GM18868 (cell line): ENCODE measurements at regions not wholly inside any gene's neighbourhood (a gene's known extent, or its start where the extent isn't known, plus 50 kb on each side); places are given as distances from the start of the nearest gene placed in this dataset.
"Not testable (repeated sequence)": the region's sequence is repeated elsewhere in the genome, so short reads cannot be mapped to it uniquely, and the experiment has no call there.

Experiments used
- ATAC-seq: cut with Tn5 transposase; IDR thresholded peaks from one replicate; pipeline ENCODE4 v1.9.1; 2021; ENCODE audit warnings: mild to moderate bottlenecking, moderate library complexity; ENCODE audit not compliant: unreplicated experiment

DNA sequence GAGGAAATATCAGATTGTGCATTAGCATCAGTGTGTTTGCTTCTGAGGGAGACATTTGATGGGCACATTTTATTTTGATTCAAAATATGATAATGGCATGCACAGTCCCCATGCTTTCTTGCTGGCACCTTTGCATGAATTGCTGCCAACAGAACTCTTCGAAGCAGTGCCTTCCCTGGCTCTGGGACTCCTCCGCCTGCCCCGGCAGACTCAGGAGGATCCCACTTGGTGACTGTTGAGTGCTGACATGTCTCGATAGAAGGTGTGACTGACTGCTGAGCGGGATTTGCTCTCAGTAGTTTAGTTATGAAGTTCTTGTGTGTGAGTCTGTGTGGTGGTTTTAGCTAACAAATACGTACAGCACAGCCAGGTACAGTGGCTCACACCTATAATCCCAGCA lies 239.7 kb downstream of the FGF9 start:
- no peak for ATAC-seq

DNA sequence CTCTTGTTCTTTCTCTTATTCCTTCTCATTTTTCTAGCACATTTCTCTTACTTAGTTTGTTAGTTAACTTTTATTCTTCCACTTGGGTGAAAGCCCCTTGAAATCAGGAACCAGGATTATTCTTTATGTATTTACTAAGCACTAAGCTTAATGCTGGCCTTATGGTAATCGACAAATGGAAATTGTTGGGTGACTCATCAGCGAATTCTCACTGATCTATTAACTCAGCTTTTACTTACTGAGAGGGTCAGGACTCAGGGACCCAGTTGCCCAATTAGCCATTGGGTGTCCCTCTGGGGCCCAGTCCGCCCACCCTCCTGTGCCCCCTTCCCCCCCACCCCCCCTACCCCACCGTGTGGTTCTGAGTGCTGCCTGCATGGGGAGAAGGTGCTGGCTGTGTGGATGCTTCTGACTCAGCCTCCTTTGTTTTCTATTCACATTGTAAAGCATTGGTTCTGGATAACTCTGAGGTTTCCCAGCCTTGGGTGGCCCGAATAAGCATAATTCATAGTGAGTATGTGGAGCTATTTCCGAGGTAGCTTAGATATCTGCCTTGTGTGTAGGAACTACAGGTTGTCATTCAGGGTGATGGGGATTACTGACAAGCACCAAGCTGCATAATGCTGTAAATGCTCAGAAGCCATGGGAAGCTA lies 240.9 kb downstream of the FGF9 start:
- no peak for ATAC-seq

DNA sequence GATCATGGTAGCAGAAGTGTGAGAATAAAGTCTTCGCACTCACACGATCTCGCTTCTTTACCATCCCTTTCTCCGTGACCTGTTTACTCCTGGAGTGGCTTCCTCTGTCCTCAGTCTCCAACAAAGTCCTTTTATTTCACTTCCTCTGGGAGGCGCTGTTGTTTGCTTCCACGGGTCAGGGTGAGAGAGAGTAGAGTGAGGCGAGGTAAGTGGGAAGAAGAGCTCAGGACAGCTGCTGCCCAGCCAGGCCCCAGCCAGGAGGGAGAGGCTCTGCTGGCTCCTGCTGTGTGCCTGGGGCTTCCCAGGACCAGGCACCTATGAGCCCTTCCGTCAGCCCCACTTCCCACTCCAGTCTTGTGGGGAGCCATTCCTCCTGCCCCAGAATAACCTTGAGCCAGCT lies 242.1 kb downstream of the FGF9 start:
- no peak for ATAC-seq

DNA sequence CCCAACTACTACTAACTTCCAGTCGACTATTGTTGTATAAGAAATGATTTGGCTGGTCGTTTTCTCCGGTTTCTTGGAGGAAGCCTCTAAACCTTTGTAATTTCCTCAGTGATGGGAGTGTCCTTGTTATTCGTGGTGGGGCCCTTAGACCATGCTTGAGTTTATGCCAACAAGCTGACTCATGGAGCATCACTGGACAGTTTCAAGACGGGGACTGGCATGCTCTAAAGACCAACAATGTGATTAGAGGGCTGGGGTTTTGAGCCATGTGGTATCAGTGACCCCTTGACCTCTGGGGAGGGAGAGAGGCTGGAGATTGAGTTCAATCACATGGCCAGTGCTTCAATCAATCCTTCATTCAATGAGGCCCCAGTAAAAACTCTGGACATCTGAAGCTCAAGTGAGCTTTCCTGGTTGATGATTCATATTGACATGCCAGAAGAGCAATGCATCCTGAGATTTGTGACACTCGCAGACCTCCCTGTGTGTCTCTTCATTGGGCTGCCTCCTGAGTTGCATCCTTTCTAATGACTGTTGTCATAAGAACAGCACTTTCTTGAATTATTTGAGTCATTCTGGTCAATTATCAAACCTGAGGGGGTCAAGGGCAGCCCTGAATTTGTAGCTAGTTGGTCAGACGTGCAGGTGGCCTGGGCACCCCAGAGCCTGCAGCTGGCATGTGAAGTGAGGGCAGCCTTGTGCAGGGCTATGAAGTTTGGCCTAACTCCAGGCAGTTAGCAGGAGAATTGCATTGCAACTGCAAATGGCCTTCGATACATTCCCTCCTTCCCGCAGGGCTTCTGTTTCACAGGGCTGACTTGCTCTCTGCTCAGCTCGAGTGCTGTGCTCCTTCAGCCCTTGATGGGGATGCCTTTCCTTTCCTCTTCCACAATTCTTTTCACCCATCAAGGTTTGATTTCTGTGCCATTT lies 246.5 kb downstream of the FGF9 start:
- no peak for ATAC-seq

DNA sequence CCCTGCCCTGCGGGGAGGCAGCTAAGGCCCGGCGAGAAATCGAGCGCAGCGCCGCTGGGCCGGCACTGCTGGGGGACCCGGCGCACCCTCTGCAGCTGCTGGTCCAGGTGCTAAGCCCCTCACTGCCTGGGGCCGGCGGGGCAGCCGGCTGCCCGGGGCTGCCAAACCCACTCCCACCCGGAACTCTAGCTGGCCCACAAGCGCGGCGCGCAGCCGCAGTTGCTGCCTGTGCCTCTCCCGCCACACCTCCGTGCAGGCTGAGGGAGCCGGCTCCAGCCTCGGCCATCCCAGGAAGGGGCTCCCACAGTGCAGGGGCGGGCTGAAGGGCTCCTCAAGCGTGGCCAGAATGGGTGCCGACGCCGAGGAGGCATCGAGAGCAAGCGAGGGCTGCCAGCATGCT lies 249.9 kb downstream of the FGF9 start:
- ATAC-seq = not testable (repeated sequence)

DNA sequence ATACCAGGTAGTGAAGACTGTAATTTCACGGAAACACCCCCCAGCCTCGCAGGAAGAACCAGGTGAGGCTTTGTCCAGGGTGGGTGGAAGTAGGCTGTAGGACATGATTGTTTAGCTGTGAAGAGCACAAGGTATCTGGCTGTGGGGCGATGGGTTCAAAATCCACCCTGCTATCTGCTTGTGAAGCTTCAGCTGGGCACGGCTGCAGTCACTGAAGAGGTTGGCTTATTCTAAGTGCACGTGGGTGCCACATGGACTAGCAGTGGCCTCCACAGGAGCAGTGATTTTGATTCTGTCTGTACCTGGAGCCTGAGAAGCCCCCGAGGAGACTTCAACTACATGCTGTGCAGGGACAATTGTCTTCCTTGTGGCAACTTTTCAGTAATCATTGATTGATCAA lies 254.1 kb downstream of the FGF9 start:
- ATAC-seq = no peak

DNA sequence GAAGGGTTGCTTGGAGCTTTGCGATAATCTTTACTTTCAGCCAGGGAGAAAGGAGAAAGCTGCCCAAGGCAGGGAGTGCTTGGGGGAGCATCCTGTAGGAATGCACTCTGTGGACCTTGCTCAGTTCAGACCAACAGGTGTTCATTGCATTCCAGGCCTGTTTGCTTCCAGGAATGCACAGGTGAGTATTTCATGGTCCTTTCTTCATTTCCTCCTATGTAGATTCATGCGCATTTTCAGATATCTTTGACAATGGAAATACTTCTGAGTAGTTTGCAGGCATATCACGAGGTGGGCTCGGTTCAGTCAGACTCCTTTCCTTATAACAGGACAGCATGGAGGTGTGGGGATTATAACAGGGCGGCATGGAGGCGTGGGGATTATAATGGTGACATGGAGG lies 254.8 kb downstream of the FGF9 start:
- ATAC-seq = no peak

DNA sequence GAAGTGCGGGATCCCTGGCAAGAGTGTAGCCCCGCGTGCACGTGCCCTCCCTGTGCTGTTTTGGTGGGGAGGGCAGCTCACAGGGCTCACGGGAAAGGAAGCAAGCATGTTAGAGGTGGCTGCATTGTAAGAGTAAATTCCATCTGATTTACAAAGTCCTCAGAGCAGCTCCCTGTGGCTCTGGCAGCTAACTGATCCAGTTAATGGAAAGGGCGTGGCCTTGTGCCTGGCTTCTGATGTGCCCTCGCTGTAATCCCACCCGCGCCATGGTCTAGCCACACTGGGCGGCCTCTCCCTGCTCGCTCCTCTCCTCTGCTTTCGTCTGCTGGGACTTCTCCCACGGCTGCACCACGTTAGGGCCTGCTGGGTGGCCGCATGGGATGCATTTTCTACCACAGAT lies 258.5 kb downstream of the FGF9 start:
- no peak for ATAC-seq

DNA sequence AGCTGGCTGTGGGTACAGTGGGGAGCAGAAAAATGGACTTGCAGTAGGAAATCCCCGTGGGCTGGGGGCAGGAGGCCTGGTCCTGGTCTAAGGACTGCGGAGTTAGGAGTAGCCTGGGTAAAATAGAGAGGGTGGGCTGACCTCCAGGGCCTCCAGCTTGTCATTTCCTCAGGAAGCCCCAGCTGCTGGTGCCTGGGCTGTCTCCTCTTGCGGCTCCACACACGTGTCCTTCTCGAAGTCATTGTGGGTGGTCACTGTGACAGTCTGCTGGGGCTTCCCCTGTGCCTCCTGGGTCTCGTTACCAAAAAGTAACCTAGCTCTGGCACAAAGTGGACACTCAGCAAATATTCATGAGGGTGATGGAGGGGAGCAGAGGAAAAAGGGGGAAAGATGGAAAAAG lies 259.7 kb downstream of the FGF9 start:
- no peak for ATAC-seq

DNA sequence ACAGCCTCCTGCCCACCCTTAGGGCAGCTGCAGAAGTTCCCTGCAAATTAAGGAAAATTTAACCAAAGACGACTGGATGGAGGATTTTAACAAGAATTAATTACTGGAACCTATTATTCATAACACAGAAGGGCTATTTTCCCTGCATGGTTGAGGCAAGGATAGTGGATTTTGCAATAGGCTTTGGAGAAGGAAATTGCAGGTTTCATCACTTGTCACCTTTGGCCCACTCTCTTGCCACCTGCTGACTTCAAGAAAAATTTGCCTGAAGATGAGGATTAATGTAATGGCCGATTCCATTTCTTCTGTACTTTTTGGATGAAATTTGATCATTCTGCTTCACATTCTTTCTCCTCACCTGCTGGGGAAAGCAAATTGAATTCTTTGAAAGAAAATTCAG lies 261.7 kb downstream of the FGF9 start:
- ATAC-seq = no peak

DNA sequence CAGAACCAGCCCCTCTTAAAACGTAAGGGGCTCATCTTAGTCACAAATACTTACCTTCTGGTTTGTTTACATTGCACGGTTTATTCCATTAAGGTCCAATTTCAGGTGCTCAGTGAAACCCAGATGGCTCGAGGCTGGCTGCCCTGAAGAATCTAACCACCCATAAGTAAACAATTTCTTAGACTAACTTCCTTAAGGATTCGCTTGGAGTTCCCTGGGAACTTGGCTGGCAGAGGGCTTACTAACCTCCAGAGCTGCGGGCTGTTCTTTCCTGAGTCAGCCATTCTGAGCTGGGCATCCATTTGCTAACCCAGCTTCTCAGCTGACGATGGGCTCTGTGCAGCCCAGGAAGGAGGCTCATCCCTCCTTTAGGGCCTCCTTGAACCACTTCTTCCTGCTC lies 262.1 kb downstream of the FGF9 start:
- ATAC-seq = no peak

DNA sequence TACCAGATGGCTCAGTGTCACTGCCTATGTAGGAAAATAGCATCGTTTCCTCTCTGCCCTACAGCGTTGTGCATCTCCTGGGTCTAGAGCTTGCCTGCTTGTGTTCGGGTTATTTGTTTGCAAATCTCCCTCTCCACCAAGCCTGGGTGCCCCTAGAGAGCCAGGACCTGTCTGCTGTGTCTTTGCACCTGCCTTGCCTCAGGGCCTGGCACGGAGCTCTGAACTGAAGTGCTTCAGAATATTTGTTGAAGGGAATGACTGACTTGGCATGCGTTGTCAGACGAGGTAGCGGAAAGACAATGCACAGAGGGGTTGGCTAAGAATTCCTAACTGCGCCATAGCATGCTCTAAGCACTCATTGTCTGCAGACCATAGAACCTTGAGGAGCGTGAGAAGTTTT lies 263.4 kb downstream of the FGF9 start:
- ATAC-seq = no peak

DNA sequence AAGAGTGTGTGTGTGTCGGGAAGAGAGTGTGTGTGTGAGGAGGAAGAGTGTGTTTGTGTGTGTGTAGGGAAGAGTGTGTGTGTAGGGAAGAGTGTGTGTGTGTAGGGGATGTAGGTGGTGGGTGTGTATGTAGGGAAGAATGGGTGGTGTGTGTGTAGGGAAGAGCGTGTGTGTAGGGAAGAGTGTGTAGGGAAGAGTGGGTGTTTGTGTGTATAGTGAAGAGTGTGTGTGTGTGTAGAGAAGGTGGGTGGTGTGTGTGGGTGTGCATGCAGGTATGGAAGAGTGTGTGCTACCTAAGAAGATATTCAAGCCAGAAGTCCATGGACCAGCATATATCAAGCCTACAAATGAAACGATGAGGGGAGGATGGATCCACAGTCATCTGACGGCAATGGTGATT lies 265.8 kb downstream of the FGF9 start:
- ATAC-seq = no peak

DNA sequence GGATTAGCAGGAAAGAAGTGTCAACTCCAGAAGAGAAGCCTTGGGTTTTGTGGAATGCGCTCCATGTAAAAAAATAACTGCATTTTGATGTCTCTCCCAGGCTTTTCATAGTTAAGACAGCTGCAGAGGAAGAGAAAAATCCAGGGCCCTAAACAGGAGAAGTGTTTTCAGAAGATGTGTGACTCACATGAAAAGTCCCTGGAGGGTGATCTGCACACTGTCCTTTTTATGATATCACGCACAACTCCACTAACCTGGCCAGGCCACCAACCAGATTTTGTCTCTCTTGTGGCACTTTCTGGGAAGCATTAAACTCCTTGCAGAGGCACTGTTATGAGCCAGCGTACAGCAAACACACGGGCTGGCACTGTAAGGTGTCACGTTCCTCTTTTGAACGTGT lies 267.3 kb downstream of the FGF9 start:
- ATAC-seq = no peak

DNA sequence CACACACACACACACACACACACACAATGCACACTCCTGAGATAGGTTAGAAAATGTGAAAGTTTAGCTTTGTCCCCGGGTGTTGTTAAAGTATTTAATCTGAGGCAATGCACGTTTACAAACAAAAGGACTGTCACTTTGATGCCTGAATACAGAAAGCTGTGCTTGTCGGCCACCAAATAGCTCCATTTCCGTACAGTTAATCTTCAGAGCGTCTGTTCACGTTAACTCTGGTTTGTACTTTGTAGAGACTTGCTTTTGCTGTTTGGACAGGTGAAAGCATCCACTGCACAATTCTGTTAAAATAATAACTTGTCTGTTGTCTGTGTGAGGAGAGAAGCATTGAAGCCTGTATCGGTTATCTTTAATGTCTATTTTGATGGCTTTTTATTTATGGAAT lies 267.8 kb downstream of the FGF9 start:
- no peak for ATAC-seq

DNA sequence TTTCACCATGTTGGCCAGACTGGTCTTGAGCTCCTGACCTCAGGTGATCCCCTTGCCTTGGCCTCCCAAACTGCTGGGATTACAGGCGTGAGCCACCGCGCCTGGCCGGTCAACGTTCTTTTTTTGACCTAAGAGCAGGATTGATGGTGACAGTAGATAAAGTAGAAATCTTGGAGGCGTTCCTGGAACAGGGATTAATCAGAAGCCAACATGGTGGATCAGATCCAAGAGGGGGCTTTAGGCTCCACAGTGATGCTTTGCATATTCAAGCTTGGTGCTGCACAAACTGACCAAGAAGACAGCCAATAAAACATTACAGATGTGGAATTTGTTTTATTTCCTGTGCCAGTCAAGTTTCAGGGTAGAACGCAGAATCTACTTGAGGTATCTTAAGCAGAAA lies 271.2 kb downstream of the FGF9 start:
- ATAC-seq = no peak

DNA sequence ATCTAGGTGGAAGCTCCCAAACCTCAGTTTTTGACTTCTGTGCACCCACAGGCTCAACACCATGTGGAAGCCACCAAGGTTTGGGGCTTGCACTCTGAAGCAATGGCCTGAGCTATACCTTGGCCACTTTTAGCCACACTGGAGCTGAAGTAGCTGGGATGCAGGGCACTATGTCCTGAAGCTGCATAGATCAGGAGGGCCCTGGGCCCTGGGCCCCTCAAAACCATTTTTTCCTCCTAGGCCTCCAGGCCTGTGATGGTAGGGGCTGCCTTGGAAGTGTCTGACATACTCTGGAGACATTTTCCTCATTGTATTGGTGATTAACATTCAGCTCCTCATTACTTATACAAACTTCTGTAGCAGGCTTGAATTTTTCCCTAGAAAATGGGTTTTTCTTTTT lies 273.7 kb downstream of the FGF9 start:
- ATAC-seq = no peak

DNA sequence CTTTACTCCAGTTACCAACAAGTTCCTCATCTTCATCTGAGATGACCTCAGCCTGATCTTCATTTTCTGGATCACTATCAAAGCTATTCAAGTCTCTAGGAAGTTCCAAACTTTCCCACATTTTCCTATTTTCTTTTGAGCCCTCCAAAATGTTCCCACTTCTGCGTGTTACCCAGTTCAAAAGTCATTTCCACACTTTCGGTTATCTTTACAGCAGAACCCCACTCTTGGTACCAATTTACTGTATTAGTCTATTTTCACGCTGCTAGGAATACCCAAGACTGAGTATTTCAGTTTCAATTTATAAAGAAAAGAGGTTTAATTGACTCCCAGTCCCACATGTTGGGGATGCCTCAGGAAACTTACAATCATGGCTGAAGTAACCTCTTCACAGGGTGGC lies 274.3 kb downstream of the FGF9 start:
- no peak for ATAC-seq

DNA sequence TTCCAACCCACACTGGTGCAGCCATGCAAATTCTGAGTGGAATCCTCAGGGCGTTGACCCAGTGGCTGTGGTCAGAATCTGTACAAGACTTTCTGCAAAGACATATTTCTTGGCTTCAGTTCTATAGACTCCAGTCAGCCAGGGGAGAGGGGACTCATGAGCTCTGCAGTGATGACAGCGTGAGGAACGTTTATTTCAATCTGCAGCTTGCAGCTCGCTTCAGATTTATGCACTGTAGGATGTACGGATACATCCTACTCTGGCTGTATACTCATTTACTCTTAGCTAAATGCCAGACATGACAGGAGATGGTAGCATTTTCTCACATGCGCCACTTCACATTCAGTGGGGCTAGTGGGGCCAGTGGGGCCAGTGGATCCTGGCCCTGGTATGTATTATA lies 276.1 kb downstream of the FGF9 start:
- ATAC-seq = no peak

DNA sequence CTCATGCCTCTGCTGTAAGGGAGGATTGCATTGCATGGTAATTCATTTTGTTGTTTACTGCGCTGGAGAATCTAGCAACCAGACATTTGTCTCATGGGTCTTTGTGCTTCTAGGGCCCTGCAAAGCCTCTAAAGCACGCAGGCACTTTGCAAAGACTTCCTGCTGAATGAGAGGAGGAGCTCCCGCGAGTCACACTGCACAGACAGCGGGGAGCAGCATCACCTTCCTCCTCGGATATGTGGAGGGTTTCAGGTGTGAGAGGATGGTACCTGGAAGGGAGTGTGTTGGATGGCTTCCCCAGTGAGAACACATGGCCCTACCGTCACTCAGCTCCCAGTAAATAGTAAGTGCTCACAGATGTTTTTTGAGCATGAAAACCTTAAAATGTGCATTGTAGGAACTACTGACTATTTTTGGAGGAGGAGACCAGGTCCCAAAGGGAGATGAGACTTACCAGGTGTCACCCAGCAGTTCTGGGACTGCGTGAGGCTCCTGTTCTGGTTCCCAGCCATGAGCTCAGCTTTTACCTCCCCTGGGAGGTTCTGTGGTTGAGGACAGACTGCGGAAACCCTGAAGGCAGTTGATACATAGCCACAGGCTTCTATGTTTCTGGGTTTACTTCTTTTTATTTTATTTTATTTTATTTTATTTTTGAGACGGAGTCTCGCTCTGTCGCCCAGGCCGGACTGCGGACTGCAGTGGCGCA lies 278.0 kb downstream of the FGF9 start:
- no peak for ATAC-seq

DNA sequence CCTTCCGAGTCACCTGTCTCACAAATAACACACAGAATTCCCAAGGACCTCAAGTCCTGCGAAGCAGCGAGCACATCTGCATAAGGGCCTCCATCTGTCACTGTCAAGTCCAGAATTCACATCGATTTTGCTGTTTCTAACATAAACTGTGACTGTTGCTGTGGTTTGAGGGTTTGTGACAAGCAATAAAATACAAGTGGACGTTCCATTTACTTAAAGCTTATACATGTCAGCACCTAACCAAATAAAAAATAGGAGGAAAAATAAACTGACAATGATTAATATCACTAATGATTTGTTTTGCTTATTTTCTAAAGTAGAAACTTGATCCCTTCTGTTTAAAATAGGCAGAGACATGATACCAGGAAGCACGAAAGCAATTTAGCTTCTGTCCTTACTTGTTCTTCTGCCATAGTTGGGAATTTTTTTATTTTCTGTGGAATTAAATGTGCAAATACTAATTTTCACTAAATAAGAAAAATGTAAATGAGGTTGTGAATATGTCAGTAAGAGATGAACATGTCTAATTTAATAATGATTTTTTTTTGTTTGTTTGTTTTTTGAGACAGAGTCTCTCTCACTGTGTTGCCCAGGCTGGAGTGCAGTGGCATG lies 279.1 kb downstream of the FGF9 start:
- ATAC-seq = no peak

DNA sequence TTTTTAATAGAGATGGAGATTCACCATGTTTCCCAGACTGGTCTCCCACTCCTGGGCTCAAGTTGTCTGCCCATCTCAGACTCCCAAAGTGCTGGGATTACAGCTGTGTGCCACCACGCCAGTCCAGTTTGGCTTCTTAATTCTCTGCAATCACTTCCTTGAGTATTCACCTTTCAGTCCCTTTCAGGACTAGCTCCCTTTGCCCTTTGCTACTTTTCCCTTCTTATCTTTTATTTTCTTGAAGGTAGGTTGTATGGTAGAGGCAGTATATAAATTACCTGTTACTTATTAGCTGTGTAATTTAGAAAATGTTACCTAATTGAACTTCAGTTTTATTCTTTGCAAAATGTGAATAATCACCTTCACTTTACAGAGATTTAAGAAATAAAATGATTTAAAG lies 285.8 kb downstream of the FGF9 start:
- no peak for ATAC-seq
